Cardiac muscle cell (in vitro differentiated cells and primary cell): ENCODE measurements at regions not wholly inside any gene's neighbourhood (a gene's known extent, or its start where the extent isn't known, plus 50 kb on each side); places are given as distances from the start of the nearest gene placed in this dataset.
"Not testable (repeated sequence)": the region's sequence is repeated elsewhere in the genome, so short reads cannot be mapped to it uniquely, and the experiment has no call there.

Source experiments
- DNase-seq, 2 donors: peaks; one replicate each; pipeline versions ENCODE4 v3.0.0 to v3.0.0-alpha.2; 2010 to 2017; ENCODE audit warnings: low read depth in 1 of 2, low spot score in 1 of 2
- H3K27ac ChIP-seq: fragments of 200-600 bp; sonication (generic); 2 replicates; pipeline ENCODE4 v1.5.1; 2016
- H3K27me3 ChIP-seq: fragments of 200-600 bp; sonication (generic); 2 replicates; pipeline ENCODE4 v1.6.0; 2016; ENCODE audit warnings: control low read depth
- H3K36me3 ChIP-seq: fragments of 200-600 bp; sonication (generic); 2 replicates; pipeline ENCODE4 v1.5.1; 2016; ENCODE audit warnings: control low read depth
- H3K4me1 ChIP-seq: fragments of 200-600 bp; sonication (generic); 2 replicates; pipeline ENCODE4 v1.8.1; 2017; ENCODE audit warnings: low read depth, mild to moderate bottlenecking, mixed run types
- H3K4me3 ChIP-seq: fragments of 200-600 bp; sonication (generic); 2 replicates; pipeline ENCODE4 v1.5.1; 2016; ENCODE audit warnings: mild to moderate bottlenecking
- H3K9me3 ChIP-seq: fragments of 200-600 bp; sonication (generic); 2 replicates; pipeline ENCODE4 v1.5.1; 2017; ENCODE audit warnings: low read depth, mild to moderate bottlenecking, control low read depth
- CTCF ChIP-seq: IDR thresholded peaks from 2 replicates; pipeline ENCODE4 v1.5.1; 2012; ENCODE audit warnings: low read depth, mild to moderate bottlenecking, low read length

DNA sequence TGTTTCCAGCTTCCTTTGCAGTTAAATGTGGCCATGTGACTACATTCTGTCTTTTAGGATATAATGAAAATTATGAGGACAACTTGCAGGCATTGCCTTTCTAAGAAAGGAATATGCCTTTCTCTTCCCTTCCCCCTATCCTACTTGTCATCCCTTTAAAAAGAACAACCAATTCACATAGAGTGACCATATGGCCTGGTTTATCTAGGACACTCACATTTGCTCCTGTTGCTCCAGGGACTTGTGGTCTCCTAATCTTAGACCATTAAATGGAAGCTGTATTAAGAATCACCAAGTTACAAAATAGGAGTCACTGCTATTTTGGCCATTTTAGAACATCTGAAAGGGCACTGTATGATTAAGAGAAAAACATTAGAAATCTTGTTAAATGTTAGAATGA is 520.3 kb downstream of the DTWD2 start:
- no peak for DNase-seq
- Histone ChIP-seq H3K27me3 (no peaks in the 10 kb centered on the region), H3K27ac (no peak overlapping the region), H3K36me3 (no peaks in the 10 kb centered on the region), H3K4me1 (no peaks in the 10 kb centered on the region), H3K9me3 (no peaks in the 10 kb centered on the region), H3K4me3 (no peak overlapping the region)
- no peak for TF ChIP-seq CTCF

DNA sequence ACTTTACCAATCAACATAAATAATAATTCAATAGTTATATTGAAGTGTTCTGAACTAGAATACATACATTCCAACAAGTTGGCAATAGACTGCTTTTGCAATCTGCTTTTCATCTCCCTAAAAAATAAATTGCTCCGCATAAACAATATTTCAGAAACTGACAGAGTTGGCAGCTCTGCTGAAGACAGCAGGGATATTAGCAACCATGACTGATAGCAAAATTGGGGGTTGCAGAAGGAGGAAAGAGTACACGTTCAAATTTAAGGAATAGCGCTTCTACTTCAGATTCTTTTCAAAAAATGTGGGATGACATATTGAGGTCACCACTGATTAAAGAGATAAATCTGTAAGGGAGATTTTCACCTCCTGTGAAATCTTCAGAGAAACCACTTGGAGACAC is 521.2 kb downstream of the DTWD2 start:
- H3K9me3 ChIP-seq = no peaks in the 10 kb centered on the region
- DNase-seq = no peak
- TF ChIP-seq CTCF = no peak
- H3K36me3 ChIP-seq = no peaks in the 10 kb centered on the region
- no peaks in the 10 kb centered on the region for H3K4me1 ChIP-seq
- no peak overlapping the region for H3K27ac ChIP-seq
- no peaks in the 10 kb centered on the region for H3K27me3 ChIP-seq
- H3K4me3 ChIP-seq = no peak overlapping the region

GRCh38 chr5:118466418-118466817 is 521.9 kb downstream of the DTWD2 start:
- H3K27me3 ChIP-seq = no peaks in the 10 kb centered on the region
- no peaks in the 10 kb centered on the region for H3K36me3 ChIP-seq
- H3K4me3 ChIP-seq = no peak overlapping the region
- TF ChIP-seq CTCF = no peak
- no peaks in the 10 kb centered on the region for H3K4me1 ChIP-seq
- H3K27ac ChIP-seq = no peak overlapping the region
- no peaks in the 10 kb centered on the region for H3K9me3 ChIP-seq
- DNase-seq = no peak

DNA sequence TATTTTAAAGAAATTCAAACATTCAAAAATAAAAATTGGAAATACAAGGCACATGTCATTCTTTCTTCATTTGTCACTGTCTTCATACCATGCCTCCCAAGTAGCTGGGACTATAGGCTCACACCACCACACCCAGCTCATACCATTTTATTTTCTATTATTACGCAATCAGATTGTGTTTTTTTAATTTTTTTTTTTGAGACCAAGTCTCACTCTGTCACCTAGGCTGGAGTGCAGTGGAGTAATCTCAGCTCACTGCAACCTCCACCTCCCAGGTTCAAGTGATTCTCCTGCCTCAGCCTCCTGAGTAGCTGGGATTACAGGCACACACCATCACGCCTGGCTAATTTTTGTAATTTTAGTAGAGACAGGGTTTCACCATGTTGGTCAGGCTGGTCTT is 526.1 kb downstream of the DTWD2 start:
- DNase-seq, H3K27ac ChIP-seq, H3K4me1 ChIP-seq, H3K27me3 ChIP-seq, H3K4me3 ChIP-seq, H3K9me3 ChIP-seq, H3K36me3 ChIP-seq: not testable (repeated sequence)

- no peaks in the 10 kb centered on the region for H3K27me3 ChIP-seq
- TF ChIP-seq CTCF = no peak
- no peaks in the 10 kb centered on the region for H3K9me3 ChIP-seq
- H3K36me3 ChIP-seq = no peaks in the 10 kb centered on the region
- no peak for DNase-seq
- H3K27ac ChIP-seq = no peak overlapping the region
- H3K4me3 ChIP-seq = no peak overlapping the region
- H3K4me1 ChIP-seq = no peaks in the 10 kb centered on the region
Measured at GRCh38 chr5:118461436-118461835, 526.9 kb downstream of the DTWD2 start.

DNA sequence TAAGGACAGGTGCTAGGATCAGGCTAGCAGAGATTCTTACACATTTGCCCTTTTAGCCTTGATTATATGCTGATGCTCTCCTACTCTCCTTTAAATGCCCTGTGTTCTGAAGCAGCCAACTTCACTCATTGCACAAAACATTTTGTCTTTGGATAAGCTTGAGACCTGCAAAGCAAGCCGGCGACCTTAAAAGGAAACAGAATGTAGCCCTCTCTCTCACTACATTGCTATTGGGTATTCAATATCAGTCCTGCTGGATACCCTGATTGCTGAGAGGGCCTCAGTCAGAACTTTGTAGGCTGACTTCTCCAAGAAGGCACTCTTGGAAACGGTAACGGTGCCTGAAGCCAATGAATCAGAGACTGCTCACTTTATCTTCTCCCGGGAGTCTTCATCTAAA is 528.9 kb downstream of the DTWD2 start:
- DNase-seq = no peak
- no peaks in the 10 kb centered on the region for H3K9me3 ChIP-seq
- no peaks in the 10 kb centered on the region for H3K4me1 ChIP-seq
- no peak overlapping the region for H3K27ac ChIP-seq
- H3K27me3 ChIP-seq = no peaks in the 10 kb centered on the region
- H3K4me3 ChIP-seq = no peak overlapping the region
- no peaks in the 10 kb centered on the region for H3K36me3 ChIP-seq
- no peak for TF ChIP-seq CTCF
